Parathyroid adenoma (tissue), 2 donors: ENCODE measurements at regions not wholly inside any gene's neighbourhood (a gene's known extent, or its start where the extent isn't known, plus 50 kb on each side); places are given as distances from the start of the nearest gene placed in this dataset.

Experiments used
- H2AFZ ChIP-seq: fragments of 300-600 bp; sonication (generic); one replicate; pipeline ENCODE4 v1.7.0; 2017; ENCODE audit warnings: antibody characterized with exemption, mild to moderate bottlenecking
- H3K27ac ChIP-seq: fragments of 300-600 bp; sonication (generic); one replicate; pipeline ENCODE4 v1.7.0; 2017
- H3K27me3 ChIP-seq: fragments of 300-600 bp; sonication (generic); one replicate; pipeline ENCODE4 v1.7.0; 2017; ENCODE audit warnings: low read length; ENCODE audit not compliant: control insufficient read depth, insufficient read depth
- H3K36me3 ChIP-seq: fragments of 300-600 bp; sonication (generic); one replicate; pipeline ENCODE4 v1.7.0; 2017; ENCODE audit warnings: low read length; ENCODE audit not compliant: control insufficient read depth, insufficient read depth
- H3K4me1 ChIP-seq: fragments of 300-600 bp; sonication (generic); one replicate; pipeline ENCODE4 v1.7.0; 2017; ENCODE audit warnings: control low read depth
- H3K4me2 ChIP-seq: fragments of 300-600 bp; sonication (generic); one replicate; pipeline ENCODE4 v1.7.0; 2017; ENCODE audit warnings: low read length
- H3K4me3 ChIP-seq: fragments of 300-600 bp; sonication (generic); one replicate; pipeline ENCODE4 v1.7.0; 2017; ENCODE audit warnings: low read depth, low read length
- H3K79me2 ChIP-seq: fragments of 300-600 bp; sonication (generic); one replicate; pipeline ENCODE4 v1.7.0; 2017; ENCODE audit warnings: control low read depth
- H3K9ac ChIP-seq: fragments of 300-600 bp; sonication (generic); one replicate; pipeline ENCODE4 v1.7.0; 2017; ENCODE audit warnings: mild to moderate bottlenecking
- H3K9me3 ChIP-seq: fragments of 300-600 bp; sonication (generic); one replicate; pipeline ENCODE4 v1.7.0; 2017; ENCODE audit warnings: low read length; ENCODE audit not compliant: control insufficient read depth
- TF ChIP-seq, protein P1 (sequence below): fragments of 300-600 bp; sonication (generic); IDR thresholded peaks from one replicate; pipeline ENCODE4 v1.7.0; 2017; ENCODE audit warnings: antibody characterized with exemption, mild to moderate bottlenecking
- donor health status: primary hyperparathyroidism.

DNA sequence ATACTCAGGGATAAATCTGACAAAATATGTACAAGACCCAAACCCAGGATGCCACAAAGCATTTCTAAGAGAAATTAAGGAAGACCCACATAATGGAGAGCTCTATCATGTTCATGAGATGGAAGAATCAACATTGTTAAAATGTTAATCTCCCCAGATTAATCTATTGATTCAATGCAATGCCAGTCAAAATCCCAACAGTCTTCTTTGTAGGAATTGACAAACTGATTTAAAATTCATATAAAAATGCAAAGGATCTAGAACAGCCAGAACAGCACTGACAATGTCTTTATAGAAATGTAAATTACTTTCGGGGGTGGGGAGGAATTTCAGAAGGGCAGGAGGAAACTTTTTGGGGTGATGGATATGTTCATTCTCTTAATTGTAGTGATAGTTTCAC is 281.6 kb upstream of the SEMA6A start:
- no peaks in the 10 kb centered on the region for H3K27me3 ChIP-seq
- no peak overlapping the region for H2AFZ ChIP-seq
- no peak overlapping the region for H3K4me3 ChIP-seq
- TF ChIP-seq, protein P1, sequence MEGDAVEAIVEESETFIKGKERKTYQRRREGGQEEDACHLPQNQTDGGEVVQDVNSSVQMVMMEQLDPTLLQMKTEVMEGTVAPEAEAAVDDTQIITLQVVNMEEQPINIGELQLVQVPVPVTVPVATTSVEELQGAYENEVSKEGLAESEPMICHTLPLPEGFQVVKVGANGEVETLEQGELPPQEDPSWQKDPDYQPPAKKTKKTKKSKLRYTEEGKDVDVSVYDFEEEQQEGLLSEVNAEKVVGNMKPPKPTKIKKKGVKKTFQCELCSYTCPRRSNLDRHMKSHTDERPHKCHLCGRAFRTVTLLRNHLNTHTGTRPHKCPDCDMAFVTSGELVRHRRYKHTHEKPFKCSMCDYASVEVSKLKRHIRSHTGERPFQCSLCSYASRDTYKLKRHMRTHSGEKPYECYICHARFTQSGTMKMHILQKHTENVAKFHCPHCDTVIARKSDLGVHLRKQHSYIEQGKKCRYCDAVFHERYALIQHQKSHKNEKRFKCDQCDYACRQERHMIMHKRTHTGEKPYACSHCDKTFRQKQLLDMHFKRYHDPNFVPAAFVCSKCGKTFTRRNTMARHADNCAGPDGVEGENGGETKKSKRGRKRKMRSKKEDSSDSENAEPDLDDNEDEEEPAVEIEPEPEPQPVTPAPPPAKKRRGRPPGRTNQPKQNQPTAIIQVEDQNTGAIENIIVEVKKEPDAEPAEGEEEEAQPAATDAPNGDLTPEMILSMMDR: no peak
- no peak overlapping the region for H3K9ac ChIP-seq
- H3K4me2 ChIP-seq: no peak overlapping the region
- no peaks in the 10 kb centered on the region for H3K9me3 ChIP-seq
- no peaks in the 10 kb centered on the region for H3K36me3 ChIP-seq
- no peak overlapping the region for H3K27ac ChIP-seq
- H3K4me1 ChIP-seq: no peaks in the 10 kb centered on the region
- no peaks in the 10 kb centered on the region for H3K79me2 ChIP-seq

DNA sequence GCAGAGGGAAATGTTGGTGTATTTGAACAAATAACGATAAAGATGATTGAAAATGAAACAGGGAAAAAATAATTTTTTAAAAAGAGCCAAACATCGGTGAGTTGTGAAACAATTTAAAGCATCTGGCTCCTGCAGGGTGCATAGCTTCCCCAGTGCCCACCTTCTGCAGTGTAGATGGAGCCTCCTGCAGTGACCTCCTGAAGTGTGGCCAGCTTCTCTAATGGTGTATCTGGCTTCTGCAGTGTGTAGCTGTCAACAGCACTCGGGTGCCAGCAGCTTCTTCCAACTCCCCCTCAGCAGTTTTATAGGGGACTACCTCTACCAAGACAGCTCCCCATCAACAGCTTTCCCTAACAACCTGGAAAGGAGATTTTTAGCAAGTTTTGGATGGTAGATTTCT is 279.4 kb upstream of the SEMA6A start:
- Histone ChIP-seq H3K4me1 (no peaks in the 10 kb centered on the region), H3K36me3 (no peaks in the 10 kb centered on the region), H3K9ac (no peak overlapping the region), H3K9me3 (no peaks in the 10 kb centered on the region), H2AFZ (no peak overlapping the region), H3K4me2 (no peak overlapping the region), H3K79me2 (no peaks in the 10 kb centered on the region), H3K4me3 (no peak overlapping the region), H3K27me3 (no peaks in the 10 kb centered on the region), H3K27ac (no peak overlapping the region)
- TF ChIP-seq, protein P1: no peak

DNA sequence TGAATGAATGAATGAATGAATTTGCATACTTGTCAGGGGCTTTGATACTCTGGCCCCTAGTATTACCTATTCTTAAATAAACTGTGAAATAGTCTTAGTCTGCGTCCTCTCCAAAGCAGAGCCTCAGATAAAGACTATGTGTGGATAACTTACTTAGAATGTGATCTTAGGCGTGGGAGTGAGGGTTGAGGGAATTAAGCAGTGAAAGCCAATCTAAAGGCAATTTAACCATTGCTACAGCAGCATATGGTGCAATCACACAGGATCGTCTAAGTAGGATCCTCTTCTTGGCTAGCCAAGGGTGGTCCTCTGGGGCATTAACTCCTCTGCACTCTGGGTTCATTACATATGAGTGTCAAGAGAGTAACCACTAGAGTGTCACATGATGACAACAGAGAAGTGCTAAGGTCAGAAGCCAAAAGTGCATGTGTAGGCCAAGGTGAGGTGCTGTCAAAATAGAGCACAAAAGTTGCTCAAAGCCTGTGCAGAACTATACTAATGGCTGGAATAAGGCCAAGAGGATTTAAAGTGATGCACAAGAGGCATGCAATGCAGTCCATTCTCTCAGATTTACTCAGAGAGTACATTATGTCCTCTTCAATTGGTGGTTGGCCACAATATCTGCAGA is 274.4 kb upstream of the SEMA6A start:
- Histone ChIP-seq H3K4me3 (no peak overlapping the region), H3K79me2 (no peaks in the 10 kb centered on the region), H3K9me3 (no peaks in the 10 kb centered on the region), H3K36me3 (no peaks in the 10 kb centered on the region), H3K9ac (no peak overlapping the region), H3K4me2 (no peak overlapping the region), H2AFZ (no peak overlapping the region), H3K27ac (no peak overlapping the region), H3K4me1 (no peaks in the 10 kb centered on the region), H3K27me3 (no peaks in the 10 kb centered on the region)
- TF ChIP-seq, protein P1: no peak

DNA sequence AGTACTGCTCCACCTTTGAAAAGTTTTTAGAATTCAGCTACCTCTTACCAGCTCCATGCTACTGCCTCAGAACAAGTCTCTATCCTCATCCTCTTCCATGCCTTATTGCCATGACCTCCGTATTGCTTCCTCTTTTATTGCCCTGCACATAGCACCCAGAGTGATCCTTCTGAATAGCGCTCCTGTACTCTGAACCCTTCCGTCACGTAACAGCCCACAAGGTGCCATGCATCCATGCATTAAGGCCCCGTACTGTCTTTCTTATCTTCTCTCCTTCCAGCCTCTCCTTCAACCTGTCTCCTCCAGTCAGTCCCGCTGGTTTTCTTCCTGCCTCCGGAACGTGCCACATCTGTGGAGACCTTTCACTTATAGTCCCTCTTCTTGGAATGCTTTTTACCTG is 273.3 kb upstream of the SEMA6A start:
- Histone ChIP-seq H3K27me3 (no peaks in the 10 kb centered on the region), H3K4me1 (no peaks in the 10 kb centered on the region), H3K79me2 (no peaks in the 10 kb centered on the region), H2AFZ (no peak overlapping the region), H3K4me2 (no peak overlapping the region), H3K9ac (no peak overlapping the region), H3K9me3 (no peaks in the 10 kb centered on the region), H3K36me3 (no peaks in the 10 kb centered on the region), H3K27ac (no peak overlapping the region), H3K4me3 (no peak overlapping the region)
- TF ChIP-seq, protein P1: no peak

DNA sequence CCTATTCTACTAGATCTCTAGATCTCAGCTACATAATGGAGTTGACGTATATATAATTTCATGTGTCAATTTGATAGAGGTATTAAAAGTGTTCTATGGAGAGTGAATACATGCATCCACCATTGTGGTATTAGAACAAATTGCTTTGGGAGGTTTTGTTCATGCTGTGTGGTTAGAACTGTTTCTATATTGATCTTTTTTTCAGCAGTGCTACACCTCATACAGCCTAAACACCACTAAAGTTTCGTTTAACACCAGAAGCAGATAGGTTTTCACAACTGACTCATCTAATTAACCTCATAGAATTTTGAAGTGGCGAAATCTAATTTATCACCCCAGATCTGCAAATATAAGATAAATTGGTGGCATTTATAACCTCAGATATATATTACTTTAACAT is 269.4 kb upstream of the SEMA6A start:
- H2AFZ ChIP-seq: no peak overlapping the region
- H3K4me3 ChIP-seq: no peak overlapping the region
- no peaks in the 10 kb centered on the region for H3K9me3 ChIP-seq
- no peaks in the 10 kb centered on the region for H3K79me2 ChIP-seq
- no peaks in the 10 kb centered on the region for H3K36me3 ChIP-seq
- H3K27ac ChIP-seq: no peak overlapping the region
- no peaks in the 10 kb centered on the region for H3K4me1 ChIP-seq
- no peak overlapping the region for H3K4me2 ChIP-seq
- H3K27me3 ChIP-seq: no peaks in the 10 kb centered on the region
- TF ChIP-seq, protein P1: no peak
- no peak overlapping the region for H3K9ac ChIP-seq
